Neural cell (in vitro differentiated cells): ENCODE measurements at regions not wholly inside any gene's neighbourhood (a gene's known extent, or its start where the extent isn't known, plus 50 kb on each side); places are given as distances from the start of the nearest gene placed in this dataset.

ENCODE experiments used
- H2AFZ ChIP-seq: fragments of 200-600, 300-800 bp; sonication (generic), shearing (Covaris generic); 2 replicates; pipeline ENCODE4 v1.6.0; 2014; ENCODE audit warnings: low read depth, mild to moderate bottlenecking, antibody characterized with exemption, low read length, moderate library complexity
- H3F3A ChIP-seq: fragments of 200-600 bp; shearing (Covaris generic); 2 replicates; pipeline ENCODE4 v1.6.1; 2016; ENCODE audit warnings: mild to moderate bottlenecking, moderate library complexity, mixed read lengths, antibody characterized with exemption, low read length; ENCODE audit not compliant: insufficient read depth, poor library complexity, severe bottlenecking
- H3K27ac ChIP-seq: fragments of 200-600, 300-800 bp; sonication (generic), shearing (Covaris generic); 2 replicates; pipeline ENCODE4 v1.5.1; 2014; ENCODE audit warnings: mild to moderate bottlenecking, low read length, moderate library complexity
- H3K27me3 ChIP-seq: fragments of 300-800, 200-600 bp; sonication (generic), shearing (Covaris generic); 2 replicates; pipeline ENCODE4 v1.6.0; 2014; ENCODE audit warnings: mild to moderate bottlenecking, low read depth, low read length, moderate library complexity; ENCODE audit not compliant: insufficient read depth
- H3K36me3 ChIP-seq: fragments of 300-800, 200-600 bp; sonication (generic), shearing (Covaris generic); 2 replicates; pipeline ENCODE4 v1.5.1; 2014; ENCODE audit warnings: mild to moderate bottlenecking, antibody characterized with exemption, low read length, moderate library complexity; ENCODE audit not compliant: insufficient read depth
- H3K4me2 ChIP-seq: fragments of 300-800, 200-600 bp; sonication (generic), shearing (Covaris generic); 2 replicates; pipeline ENCODE4 v1.6.0; 2014; ENCODE audit warnings: mild to moderate bottlenecking, low read length
- H3K4me3 ChIP-seq: fragments of 300-800, 200-600 bp; sonication (generic), shearing (Covaris generic); 2 replicates; pipeline ENCODE4 v1.5.1; 2014; ENCODE audit warnings: mild to moderate bottlenecking, low read length, moderate library complexity
- H3K79me2 ChIP-seq: fragments of 200-600 bp; shearing (Covaris generic); replicated peaks from 2 replicates; pipeline ENCODE4 v1.6.0; 2014; ENCODE audit warnings: mild to moderate bottlenecking, low read length, moderate library complexity; ENCODE audit not compliant: insufficient read depth
- H3K9ac ChIP-seq: fragments of 300-800, 200-600 bp; sonication (generic), shearing (Covaris generic); 2 replicates; pipeline ENCODE4 v1.6.1; 2016; ENCODE audit warnings: mild to moderate bottlenecking, low read length, mixed read lengths
- H3K9me2 ChIP-seq: fragments of 200-600 bp; shearing (Covaris generic); 2 replicates; pipeline ENCODE4 v1.6.1; 2016; ENCODE audit warnings: mild to moderate bottlenecking, low read length, mixed read lengths; ENCODE audit not compliant: insufficient read depth
- H3K9me3 ChIP-seq: fragments of 200-600, 300-800 bp; sonication (generic), shearing (Covaris generic); 2 replicates; pipeline ENCODE4 v1.6.1; 2016; ENCODE audit warnings: mild to moderate bottlenecking, mixed run types, low read length, moderate library complexity, mixed read lengths
- H4K20me1 ChIP-seq: fragments of 200-600 bp; shearing (Covaris generic); 2 replicates; pipeline ENCODE4 v1.6.1; 2016; ENCODE audit warnings: mild to moderate bottlenecking, mixed run types; ENCODE audit not compliant: insufficient read depth
- CTCF ChIP-seq: fragments of 450-650 bp; IDR thresholded peaks from 2 replicates; pipeline ENCODE4 v1.5.1; 2014; ENCODE audit warnings: antibody characterized with exemption, mild to moderate bottlenecking, moderate library complexity; ENCODE audit not compliant: poor library complexity, severe bottlenecking
- EP300 ChIP-seq: fragments of 450-650 bp; conservative IDR thresholded peaks from 2 replicates; pipeline ENCODE4 v1.6.1; 2014; ENCODE audit warnings: antibody characterized with exemption, mild to moderate bottlenecking, moderate library complexity; ENCODE audit not compliant: poor library complexity, severe bottlenecking
- EZH2 ChIP-seq: fragments of 200-600, 300-800 bp; shearing (Covaris generic), sonication (generic); IDR thresholded peaks from 2 replicates; pipeline ENCODE4 v1.6.1; 2014; ENCODE audit warnings: antibody characterized with exemption, low read length, borderline replicate concordance, mild to moderate bottlenecking; ENCODE audit not compliant: insufficient read depth, poor library complexity, severe bottlenecking
- MXI1 ChIP-seq: fragments of 450-650 bp; conservative IDR thresholded peaks from 2 replicates; pipeline ENCODE4 v1.6.1; 2014; ENCODE audit warnings: antibody characterized with exemption, mild to moderate bottlenecking; ENCODE audit not compliant: poor library complexity, severe bottlenecking
- POLR2AphosphoS5 ChIP-seq: IDR thresholded peaks from 2 replicates; pipeline ENCODE4 v1.6.1; 2012
- RAD21 ChIP-seq: fragments of 450-650 bp; conservative IDR thresholded peaks from 2 replicates; pipeline ENCODE4 v1.6.1; 2014; ENCODE audit warnings: antibody characterized with exemption, mild to moderate bottlenecking, moderate library complexity
- REST ChIP-seq: IDR thresholded peaks from 2 replicates; pipeline ENCODE4 v1.6.1; 2012; ENCODE audit warnings: borderline replicate concordance
- SMC3 ChIP-seq: fragments of 450-650 bp; conservative IDR thresholded peaks from 2 replicates; pipeline ENCODE4 v1.6.1; 2014; ENCODE audit warnings: antibody characterized with exemption, mild to moderate bottlenecking, moderate library complexity; ENCODE audit not compliant: poor library complexity
- TAF1 ChIP-seq: IDR thresholded peaks from 2 replicates; pipeline ENCODE4 v1.6.1; 2012; ENCODE audit warnings: low read depth

GRCh38 chr20:59451641-59452040 is 151.2 kb downstream of the EDN3 start:
- no peak overlapping the region for H3K4me2 ChIP-seq

GRCh38 chr20:59452856-59453255 is 151.5 kb upstream of the PHACTR3 start:
- Histone ChIP-seq H3K27me3 (no peaks in the 10 kb centered on the region), H3K36me3 (no peaks in the 10 kb centered on the region), H3K79me2 (no peaks in the 10 kb centered on the region), H3K9me3 (no peaks in the 10 kb centered on the region), H3F3A (no peaks in the 10 kb centered on the region), H4K20me1 (no peaks in the 10 kb centered on the region), H3K9ac (no peak overlapping the region), H3K9me2 (no peaks in the 10 kb centered on the region), H3K27ac (no peak overlapping the region), H2AFZ (no peak overlapping the region), H3K4me2 (no peak overlapping the region), H3K4me3 (no peak overlapping the region)
- TF ChIP-seq POLR2AphosphoS5 (no peak), SMC3 (no peak), TAF1 (no peak), EZH2 (no peak), RAD21 (no peak), MXI1 (no peak), CTCF (no peak), EP300 (no peak), REST (no peak)

More at GRCh38 chr20:59451641-59452040, 151.2 kb downstream of the EDN3 start:
- H3F3A ChIP-seq, result no peaks in the 10 kb centered on the region
- H3K9me3 ChIP-seq, result no peaks in the 10 kb centered on the region
- H3K9ac ChIP-seq, result no peak overlapping the region
- H3K27ac ChIP-seq, result no peak overlapping the region
- TF ChIP-seq TAF1 (no peak), REST (no peak), MXI1 (no peak), RAD21 (no peak), EP300 (no peak), POLR2AphosphoS5 (no peak)
- no peaks in the 10 kb centered on the region for H3K36me3 ChIP-seq
- no peaks in the 10 kb centered on the region for H4K20me1 ChIP-seq
- no peaks in the 10 kb centered on the region for H3K9me2 ChIP-seq
- H3K27me3 ChIP-seq, result no peaks in the 10 kb centered on the region
- no peak overlapping the region for H2AFZ ChIP-seq
- no peak overlapping the region for H3K4me3 ChIP-seq
- H3K79me2 ChIP-seq, result no peaks in the 10 kb centered on the region
